HepG2 (cell line): ENCODE measurements at regions not wholly inside any gene's neighbourhood (a gene's known extent, or its start where the extent isn't known, plus 50 kb on each side); places are given as distances from the start of the nearest gene placed in this dataset.

Experiments used
- FOXO1 ChIP-seq: sonication (generic); formaldehyde crosslinking; IDR thresholded peaks from 2 replicates; pipeline ENCODE4 v1.4.0; 2020; ENCODE audit warnings: missing genetic modification reagents
- XRCC5 ChIP-seq: fragments of 200-400 bp; formaldehyde crosslinking; optimal IDR thresholded peaks from 2 replicates; pipeline ENCODE3; 2017; ENCODE audit warnings: mild to moderate bottlenecking, low read length
- ZBTB3 ChIP-seq: sonication (generic); formaldehyde crosslinking; IDR thresholded peaks from 2 replicates; pipeline ENCODE4 v1.4.0; 2020; ENCODE audit warnings: low read depth, mild to moderate bottlenecking, moderate library complexity, missing genetic modification reagents, borderline replicate concordance
- ZFAT ChIP-seq: sonication (generic); formaldehyde crosslinking; conservative IDR thresholded peaks from 2 replicates; pipeline ENCODE4 v1.8.1; 2023; ENCODE audit warnings: missing genetic modification reagents, inconsistent platforms
- ZFP36L2 ChIP-seq: sonication (generic); formaldehyde crosslinking; IDR thresholded peaks from 2 replicates; pipeline ENCODE4 v1.4.0; 2020; ENCODE audit warnings: missing genetic modification reagents
- ZNF230 ChIP-seq: sonication (generic); formaldehyde crosslinking; IDR thresholded peaks from 2 replicates; pipeline ENCODE4 v1.4.0; 2020; ENCODE audit warnings: mild to moderate bottlenecking, missing genetic modification reagents
- ZNF263 ChIP-seq: sonication (generic); formaldehyde crosslinking; IDR thresholded peaks from 2 replicates; pipeline ENCODE4 v1.4.0; 2020; ENCODE audit warnings: missing genetic modification reagents
- TF ChIP-seq, protein P1 (sequence below): sonication (generic); formaldehyde crosslinking; IDR thresholded peaks from 2 replicates; pipeline ENCODE4 v1.5.0; 2020; ENCODE audit warnings: mild to moderate bottlenecking, low read depth, missing genetic modification reagents, borderline replicate concordance
- TF ChIP-seq, protein P2 (sequence below): sonication (generic); formaldehyde crosslinking; IDR thresholded peaks from 2 replicates; pipeline ENCODE4 v1.4.0; 2020; ENCODE audit warnings: missing genetic modification reagents
- TF ChIP-seq, protein P3 (sequence below): sonication (generic); formaldehyde crosslinking; IDR thresholded peaks from 2 replicates; pipeline ENCODE4 v1.5.0; 2020; ENCODE audit warnings: missing genetic modification reagents
- TF ChIP-seq, protein P4 (sequence below): sonication (generic); formaldehyde crosslinking; IDR thresholded peaks from 2 replicates; pipeline ENCODE4 v1.8.1; 2023; ENCODE audit warnings: missing genetic modification reagents, mild to moderate bottlenecking, borderline replicate concordance
- TF ChIP-seq, protein P5 (sequence below): sonication (generic); formaldehyde crosslinking; IDR thresholded peaks from 2 replicates; pipeline ENCODE4 v1.4.0; 2020; ENCODE audit warnings: mild to moderate bottlenecking, low read depth, missing genetic modification reagents

DNA sequence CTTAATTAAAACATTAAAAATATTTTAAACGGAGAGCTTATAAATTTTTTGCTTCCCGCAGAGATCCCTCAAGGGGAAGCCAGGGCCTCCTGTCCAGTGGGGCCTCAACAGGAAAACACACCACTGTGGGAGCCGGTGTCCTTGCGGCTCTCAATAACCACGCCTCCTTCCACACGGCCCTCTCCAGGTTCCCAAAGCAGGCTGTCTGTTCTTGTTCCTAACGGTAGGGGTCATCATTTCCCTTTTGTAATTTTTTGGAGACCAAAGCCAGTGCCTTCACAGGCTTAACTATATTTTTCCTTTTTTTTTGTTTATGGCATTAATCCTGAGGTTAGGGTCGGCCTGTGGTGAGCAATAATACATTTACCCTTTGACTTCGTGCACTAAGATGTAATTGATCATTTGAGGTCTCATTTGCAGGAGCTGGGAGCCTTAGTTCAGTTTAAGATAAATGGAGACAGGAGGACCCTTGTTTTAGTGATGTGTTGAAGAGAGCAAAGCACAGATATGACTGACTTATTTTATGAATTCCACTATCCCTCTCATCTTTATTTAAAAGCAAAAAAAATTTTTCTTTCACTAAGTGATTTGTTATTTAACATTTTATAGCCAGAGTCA is 77.5 kb upstream of the N4BP1 start (continued):
- TF ChIP-seq, protein P1, sequence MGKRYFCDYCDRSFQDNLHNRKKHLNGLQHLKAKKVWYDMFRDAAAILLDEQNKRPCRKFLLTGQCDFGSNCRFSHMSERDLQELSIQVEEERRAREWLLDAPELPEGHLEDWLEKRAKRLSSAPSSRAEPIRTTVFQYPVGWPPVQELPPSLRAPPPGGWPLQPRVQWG = no peak
- no peak for TF ChIP-seq ZFP36L2 (CRISPR knock-in tag)
- TF ChIP-seq ZNF263 (CRISPR knock-in tag) = peak; percentile 46; the same call in 1 of the 2 replicates
- TF ChIP-seq, protein P2, sequence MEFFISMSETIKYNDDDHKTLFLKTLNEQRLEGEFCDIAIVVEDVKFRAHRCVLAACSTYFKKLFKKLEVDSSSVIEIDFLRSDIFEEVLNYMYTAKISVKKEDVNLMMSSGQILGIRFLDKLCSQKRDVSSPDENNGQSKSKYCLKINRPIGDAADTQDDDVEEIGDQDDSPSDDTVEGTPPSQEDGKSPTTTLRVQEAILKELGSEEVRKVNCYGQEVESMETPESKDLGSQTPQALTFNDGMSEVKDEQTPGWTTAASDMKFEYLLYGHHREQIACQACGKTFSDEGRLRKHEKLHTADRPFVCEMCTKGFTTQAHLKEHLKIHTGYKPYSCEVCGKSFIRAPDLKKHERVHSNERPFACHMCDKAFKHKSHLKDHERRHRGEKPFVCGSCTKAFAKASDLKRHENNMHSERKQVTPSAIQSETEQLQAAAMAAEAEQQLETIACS (CRISPR knock-in tag) = no peak
- TF ChIP-seq, protein P3, sequence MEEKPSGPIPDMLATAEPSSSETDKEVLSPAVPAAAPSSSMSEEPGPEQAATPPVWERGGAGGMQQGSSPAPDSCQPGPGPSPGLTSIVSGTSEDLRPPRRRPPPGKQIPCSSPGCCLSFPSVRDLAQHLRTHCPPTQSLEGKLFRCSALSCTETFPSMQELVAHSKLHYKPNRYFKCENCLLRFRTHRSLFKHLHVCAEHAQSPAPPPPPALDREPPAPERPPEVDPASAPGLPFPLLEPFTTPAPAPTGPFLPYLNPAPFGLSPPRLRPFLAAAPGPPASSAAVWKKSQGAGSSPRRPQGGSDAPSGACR (CRISPR knock-in tag) = 0 out of 2 replicates have a peak, but pooled peaks have one; percentile 31
- TF ChIP-seq, protein P4, sequence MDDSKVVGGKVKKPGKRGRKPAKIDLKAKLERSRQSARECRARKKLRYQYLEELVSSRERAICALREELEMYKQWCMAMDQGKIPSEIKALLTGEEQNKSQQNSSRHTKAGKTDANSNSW (CRISPR knock-in tag) = no peak
- no peak for TF ChIP-seq FOXO1 (CRISPR knock-in tag)
- no peak for TF ChIP-seq ZFAT (CRISPR knock-in tag)
- 0 out of 2 replicates have a peak, but pooled peaks have one; percentile 41 for TF ChIP-seq ZNF230 (CRISPR knock-in tag)
- TF ChIP-seq XRCC5 = peak; percentile 51
- TF ChIP-seq ZBTB3 (CRISPR knock-in tag) = no peak
- TF ChIP-seq, protein P5, sequence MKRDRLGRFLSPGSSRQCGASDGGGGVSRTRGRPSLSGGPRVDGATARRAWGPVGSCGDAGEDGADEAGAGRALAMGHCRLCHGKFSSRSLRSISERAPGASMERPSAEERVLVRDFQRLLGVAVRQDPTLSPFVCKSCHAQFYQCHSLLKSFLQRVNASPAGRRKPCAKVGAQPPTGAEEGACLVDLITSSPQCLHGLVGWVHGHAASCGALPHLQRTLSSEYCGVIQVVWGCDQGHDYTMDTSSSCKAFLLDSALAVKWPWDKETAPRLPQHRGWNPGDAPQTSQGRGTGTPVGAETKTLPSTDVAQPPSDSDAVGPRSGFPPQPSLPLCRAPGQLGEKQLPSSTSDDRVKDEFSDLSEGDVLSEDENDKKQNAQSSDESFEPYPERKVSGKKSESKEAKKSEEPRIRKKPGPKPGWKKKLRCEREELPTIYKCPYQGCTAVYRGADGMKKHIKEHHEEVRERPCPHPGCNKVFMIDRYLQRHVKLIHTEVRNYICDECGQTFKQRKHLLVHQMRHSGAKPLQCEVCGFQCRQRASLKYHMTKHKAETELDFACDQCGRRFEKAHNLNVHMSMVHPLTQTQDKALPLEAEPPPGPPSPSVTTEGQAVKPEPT (CRISPR knock-in tag) = no peak
- TF ChIP-seq, all 625 proteins: peak for 17
